WTC11 (cell line): ENCODE measurements at regions not wholly inside any gene's neighbourhood (a gene's known extent, or its start where the extent isn't known, plus 50 kb on each side); places are given as distances from the start of the nearest gene placed in this dataset.

Source experiments
- ATAC-seq: fragments of 200-7000 bp; cut with Tn5 transposase; 2 replicates; pipeline ENCODE4 v1.10.0; 2021; ENCODE audit warnings: mild to moderate bottlenecking, moderate library complexity
- CTCF ChIA-PET: fragments of 300-600 bp; sonication (Branson Sonifier 250); formaldehyde crosslinking; loops from one replicate; lab custom pipeline; 2021; ENCODE audit warnings: antibody characterized with exemption; lab: Charles Lee
- POLR2A ChIA-PET: fragments of 350-600 bp; sonication (Branson Sonifier 250); formaldehyde crosslinking; loops from one replicate; lab custom pipeline; 2021; ENCODE audit warnings: antibody characterized with exemption; lab: Charles Lee
- DNase-seq: peaks from one replicate; pipeline ENCODE4 v3.0.0; 2021; ENCODE audit warnings: low spot score
- H3K27ac Mint-ChIP-seq: 2 replicates; pipeline ENCODE4 v1.8.0; 2021; ENCODE audit warnings: mixed read lengths
- H3K27me3 Mint-ChIP-seq: 2 replicates; pipeline ENCODE4 v1.8.0; 2021; ENCODE audit warnings: low read depth, mild to moderate bottlenecking, moderate library complexity, mixed read lengths
- H3K36me3 Mint-ChIP-seq: 2 replicates; pipeline ENCODE4 v1.8.0; 2021; ENCODE audit warnings: mixed read lengths
- H3K4me1 Mint-ChIP-seq: 2 replicates; pipeline ENCODE4 v1.8.0; 2022; ENCODE audit warnings: mixed read lengths
- H3K4me3 Mint-ChIP-seq: 2 replicates; pipeline ENCODE4 v1.8.0; 2021; ENCODE audit warnings: mild to moderate bottlenecking, moderate library complexity, mixed read lengths
- H3K9me3 Mint-ChIP-seq: 2 replicates; pipeline ENCODE4 v1.8.0; 2021; ENCODE audit warnings: mixed read lengths
- JAZF1 ChIP-seq: fragments of 250-450 bp; sonication (Bioruptor Pico); IDR thresholded peaks from 2 replicates; pipeline ENCODE4 v1.9.0; 2021; ENCODE audit warnings: moderate library complexity, mild to moderate bottlenecking, inconsistent platforms
- NFYB ChIP-seq: sonication (generic); formaldehyde crosslinking; conservative IDR thresholded peaks from 2 replicates; pipeline ENCODE4 v1.8.0; 2022; ENCODE audit warnings: low read depth, missing genetic modification reagents
- NR1H2 ChIP-seq: sonication (generic); formaldehyde crosslinking; IDR thresholded peaks from 2 replicates; pipeline ENCODE4 v1.9.0; 2021; ENCODE audit warnings: mild to moderate bottlenecking, moderate library complexity, missing genetic modification reagents
- OVOL2 ChIP-seq: fragments of 250-450 bp; sonication (Bioruptor Pico); IDR thresholded peaks from 2 replicates; pipeline ENCODE4 v1.9.0; 2021; ENCODE audit warnings: mild to moderate bottlenecking, borderline replicate concordance
- TCF7 ChIP-seq: sonication (generic); formaldehyde crosslinking; IDR thresholded peaks from 2 replicates; pipeline ENCODE4 v1.8.0; 2022; ENCODE audit warnings: mild to moderate bottlenecking, low read depth, missing genetic modification reagents, moderate library complexity
- TEAD1 ChIP-seq: sonication (generic); formaldehyde crosslinking; IDR thresholded peaks from 2 replicates; pipeline ENCODE4 v1.8.0; 2022; ENCODE audit warnings: mild to moderate bottlenecking, missing genetic modification reagents
- ZBTB21 ChIP-seq: sonication (generic); formaldehyde crosslinking; IDR thresholded peaks from 2 replicates; pipeline ENCODE4 v1.8.1; 2023; ENCODE audit warnings: mild to moderate bottlenecking, missing genetic modification reagents, borderline replicate concordance
- ZNF121 ChIP-seq: sonication (generic); formaldehyde crosslinking; IDR thresholded peaks from 2 replicates; pipeline ENCODE4 v1.8.0; 2023; ENCODE audit warnings: missing genetic modification reagents
- ZNF219 ChIP-seq: sonication (generic); formaldehyde crosslinking; IDR thresholded peaks from 2 replicates; pipeline ENCODE4 v1.8.0; 2023; ENCODE audit warnings: missing genetic modification reagents, mild to moderate bottlenecking, borderline replicate concordance
- ZNF232 ChIP-seq: sonication (generic); formaldehyde crosslinking; IDR thresholded peaks from 2 replicates; pipeline ENCODE4 v1.8.0; 2022; ENCODE audit warnings: mild to moderate bottlenecking, missing genetic modification reagents
- ZNF317 ChIP-seq: sonication (generic); formaldehyde crosslinking; IDR thresholded peaks from 2 replicates; pipeline ENCODE4 v1.8.1; 2023; ENCODE audit warnings: low read depth, mild to moderate bottlenecking, moderate library complexity, missing genetic modification reagents, borderline replicate concordance
- ZNF671 ChIP-seq: fragments of 250-450 bp; sonication (Bioruptor Pico); IDR thresholded peaks from 2 replicates; pipeline ENCODE4 v1.8.0; 2021; ENCODE audit warnings: mild to moderate bottlenecking
- TF ChIP-seq, protein P1 (sequence below): sonication (generic); formaldehyde crosslinking; IDR thresholded peaks from 2 replicates; pipeline ENCODE4 v1.8.1; 2023; ENCODE audit warnings: mild to moderate bottlenecking, missing genetic modification reagents
- TF ChIP-seq, protein P2 (sequence below): sonication (generic); formaldehyde crosslinking; IDR thresholded peaks from 2 replicates; pipeline ENCODE4 v1.8.0; 2022; ENCODE audit warnings: missing genetic modification reagents
- TF ChIP-seq, protein P3 (sequence below): fragments of 250-450 bp; sonication (Bioruptor Pico); IDR thresholded peaks from 2 replicates; pipeline ENCODE4 v2.1.2; 2022; ENCODE audit warnings: mild to moderate bottlenecking, moderate library complexity
- TF ChIP-seq, protein P4 (sequence below): fragments of 200-600 bp; IDR thresholded peaks from 2 replicates; pipeline ENCODE4 v1.8.0; 2022; ENCODE audit warnings: antibody characterized with exemption
- TF ChIP-seq, protein P5 (sequence below): sonication (generic); formaldehyde crosslinking; IDR thresholded peaks from 2 replicates; pipeline ENCODE4 v1.8.1; 2022; ENCODE audit warnings: mild to moderate bottlenecking, moderate library complexity, missing genetic modification reagents
- TF ChIP-seq, protein P6 (sequence below): sonication (generic); formaldehyde crosslinking; IDR thresholded peaks from 2 replicates; pipeline ENCODE4 v1.8.1; 2023; ENCODE audit warnings: mild to moderate bottlenecking, missing genetic modification reagents, moderate library complexity
- TF ChIP-seq, protein P7 (sequence below): sonication (generic); formaldehyde crosslinking; IDR thresholded peaks from 2 replicates; pipeline ENCODE4 v1.8.0; 2022; ENCODE audit warnings: mild to moderate bottlenecking, missing genetic modification reagents
- TF ChIP-seq, protein P8 (sequence below): sonication (generic); formaldehyde crosslinking; IDR thresholded peaks from 2 replicates; pipeline ENCODE4 v1.8.1; 2023; ENCODE audit warnings: mild to moderate bottlenecking, missing genetic modification reagents

DNA sequence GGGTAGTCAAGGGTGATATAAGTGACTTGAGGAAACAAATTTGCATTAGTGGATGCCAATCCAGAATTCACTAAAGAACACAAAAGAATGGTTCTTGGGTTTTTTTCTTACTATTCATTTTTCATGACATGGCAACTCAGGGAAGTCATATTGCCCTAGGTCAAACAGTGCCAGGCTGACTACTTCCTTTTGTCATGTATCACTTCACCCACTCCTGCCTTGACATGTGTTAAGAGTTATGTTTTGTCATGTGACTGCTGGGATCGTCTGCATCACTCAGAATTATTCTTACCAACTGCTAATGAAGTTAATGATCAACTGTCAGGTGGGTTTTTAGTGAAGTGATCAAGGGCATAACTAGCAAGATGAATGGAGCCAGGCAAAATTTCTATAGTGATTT is 74.2 kb downstream of the PRORP start:
- H3K27ac Mint-ChIP-seq = no peak overlapping the region
- CTCF ChIA-PET = no interaction called here
- no peak for DNase-seq
- POLR2A ChIA-PET = no interaction called here
- TF ChIP-seq, protein P1, sequence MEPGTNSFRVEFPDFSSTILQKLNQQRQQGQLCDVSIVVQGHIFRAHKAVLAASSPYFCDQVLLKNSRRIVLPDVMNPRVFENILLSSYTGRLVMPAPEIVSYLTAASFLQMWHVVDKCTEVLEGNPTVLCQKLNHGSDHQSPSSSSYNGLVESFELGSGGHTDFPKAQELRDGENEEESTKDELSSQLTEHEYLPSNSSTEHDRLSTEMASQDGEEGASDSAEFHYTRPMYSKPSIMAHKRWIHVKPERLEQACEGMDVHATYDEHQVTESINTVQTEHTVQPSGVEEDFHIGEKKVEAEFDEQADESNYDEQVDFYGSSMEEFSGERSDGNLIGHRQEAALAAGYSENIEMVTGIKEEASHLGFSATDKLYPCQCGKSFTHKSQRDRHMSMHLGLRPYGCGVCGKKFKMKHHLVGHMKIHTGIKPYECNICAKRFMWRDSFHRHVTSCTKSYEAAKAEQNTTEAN (CRISPR knock-in tag) = no peak
- TF ChIP-seq, protein P2, sequence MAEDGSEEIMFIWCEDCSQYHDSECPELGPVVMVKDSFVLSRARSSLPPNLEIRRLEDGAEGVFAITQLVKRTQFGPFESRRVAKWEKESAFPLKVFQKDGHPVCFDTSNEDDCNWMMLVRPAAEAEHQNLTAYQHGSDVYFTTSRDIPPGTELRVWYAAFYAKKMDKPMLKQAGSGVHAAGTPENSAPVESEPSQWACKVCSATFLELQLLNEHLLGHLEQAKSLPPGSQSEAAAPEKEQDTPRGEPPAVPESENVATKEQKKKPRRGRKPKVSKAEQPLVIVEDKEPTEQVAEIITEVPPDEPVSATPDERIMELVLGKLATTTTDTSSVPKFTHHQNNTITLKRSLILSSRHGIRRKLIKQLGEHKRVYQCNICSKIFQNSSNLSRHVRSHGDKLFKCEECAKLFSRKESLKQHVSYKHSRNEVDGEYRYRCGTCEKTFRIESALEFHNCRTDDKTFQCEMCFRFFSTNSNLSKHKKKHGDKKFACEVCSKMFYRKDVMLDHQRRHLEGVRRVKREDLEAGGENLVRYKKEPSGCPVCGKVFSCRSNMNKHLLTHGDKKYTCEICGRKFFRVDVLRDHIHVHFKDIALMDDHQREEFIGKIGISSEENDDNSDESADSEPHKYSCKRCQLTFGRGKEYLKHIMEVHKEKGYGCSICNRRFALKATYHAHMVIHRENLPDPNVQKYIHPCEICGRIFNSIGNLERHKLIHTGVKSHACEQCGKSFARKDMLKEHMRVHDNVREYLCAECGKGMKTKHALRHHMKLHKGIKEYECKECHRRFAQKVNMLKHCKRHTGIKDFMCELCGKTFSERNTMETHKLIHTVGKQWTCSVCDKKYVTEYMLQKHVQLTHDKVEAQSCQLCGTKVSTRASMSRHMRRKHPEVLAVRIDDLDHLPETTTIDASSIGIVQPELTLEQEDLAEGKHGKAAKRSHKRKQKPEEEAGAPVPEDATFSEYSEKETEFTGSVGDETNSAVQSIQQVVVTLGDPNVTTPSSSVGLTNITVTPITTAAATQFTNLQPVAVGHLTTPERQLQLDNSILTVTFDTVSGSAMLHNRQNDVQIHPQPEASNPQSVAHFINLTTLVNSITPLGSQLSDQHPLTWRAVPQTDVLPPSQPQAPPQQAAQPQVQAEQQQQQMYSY = no peak
- TF ChIP-seq ZNF219 (CRISPR knock-in tag) = no peak
- H3K9me3 Mint-ChIP-seq = peaks cover 7% of the 10 kb centered on the region
- no peak overlapping the region for H3K4me3 Mint-ChIP-seq
- no peaks in the 10 kb centered on the region for H3K4me1 Mint-ChIP-seq
- no peak for ATAC-seq
- H3K36me3 Mint-ChIP-seq = peaks cover 6% of the 10 kb centered on the region
- H3K27me3 Mint-ChIP-seq = no peaks in the 10 kb centered on the region

DNA sequence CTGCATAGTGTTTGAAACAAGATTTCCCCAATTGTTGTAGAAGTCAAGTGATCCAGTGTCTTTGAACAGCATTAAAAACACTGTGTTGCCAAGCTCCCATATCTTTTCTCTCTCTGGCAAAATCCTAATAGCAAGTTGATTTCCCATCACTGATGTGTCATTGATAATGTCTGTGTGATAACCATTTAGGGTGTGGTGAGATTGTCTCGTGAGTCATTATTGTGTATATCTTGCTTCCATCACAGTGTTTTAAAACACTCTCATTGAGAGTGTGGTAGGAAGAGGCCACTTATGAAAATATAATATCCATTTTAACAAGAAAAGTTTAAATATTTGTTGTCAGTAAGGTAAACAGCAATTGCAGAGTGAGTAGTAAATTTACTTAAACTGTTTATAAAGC is 74.7 kb downstream of the PRORP start:
- no peak for DNase-seq
- CTCF ChIA-PET = no interaction called here
- peaks cover 6% of the 10 kb centered on the region for H3K36me3 Mint-ChIP-seq

DNA sequence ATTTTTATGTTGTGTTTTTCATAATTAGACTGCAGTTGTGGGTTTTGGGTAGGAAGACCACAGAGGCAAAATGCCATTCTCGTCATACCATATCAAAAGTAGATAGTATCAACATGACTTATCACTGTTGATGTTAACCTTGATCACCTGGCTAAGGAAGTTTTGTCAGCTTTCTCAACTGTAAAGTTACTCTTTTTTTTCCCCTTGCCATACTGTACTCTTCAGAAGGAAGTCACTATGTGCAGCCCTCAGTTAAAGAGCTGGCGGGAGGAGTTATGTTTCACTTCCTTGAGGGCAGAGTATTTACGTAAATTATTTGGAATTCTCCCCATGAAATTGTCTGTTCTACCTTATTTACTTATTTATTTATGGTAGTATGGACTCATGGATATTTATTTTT is 78.7 kb downstream of the PRORP start:
- POLR2A ChIA-PET = no interaction called here
- no peak overlapping the region for H3K4me3 Mint-ChIP-seq
- DNase-seq = no peak
- CTCF ChIA-PET = interaction anchor here (0.6 kb wide), 1 partner anchor 56 kb away, joined by 4 read pairs; no protein-coding TSS in a partner anchor
- ATAC-seq = no peak
- H3K27me3 Mint-ChIP-seq = no peaks in the 10 kb centered on the region
- peak overlapping the region; percentile 33; the same call in 1 of the 2 replicates for H3K27ac Mint-ChIP-seq
- H3K9me3 Mint-ChIP-seq = no peaks in the 10 kb centered on the region
- no peaks in the 10 kb centered on the region for H3K36me3 Mint-ChIP-seq
- H3K4me1 Mint-ChIP-seq = no peaks in the 10 kb centered on the region
- no peak for TF ChIP-seq NR1H2 (CRISPR knock-in tag)
- TF ChIP-seq, protein P3, sequence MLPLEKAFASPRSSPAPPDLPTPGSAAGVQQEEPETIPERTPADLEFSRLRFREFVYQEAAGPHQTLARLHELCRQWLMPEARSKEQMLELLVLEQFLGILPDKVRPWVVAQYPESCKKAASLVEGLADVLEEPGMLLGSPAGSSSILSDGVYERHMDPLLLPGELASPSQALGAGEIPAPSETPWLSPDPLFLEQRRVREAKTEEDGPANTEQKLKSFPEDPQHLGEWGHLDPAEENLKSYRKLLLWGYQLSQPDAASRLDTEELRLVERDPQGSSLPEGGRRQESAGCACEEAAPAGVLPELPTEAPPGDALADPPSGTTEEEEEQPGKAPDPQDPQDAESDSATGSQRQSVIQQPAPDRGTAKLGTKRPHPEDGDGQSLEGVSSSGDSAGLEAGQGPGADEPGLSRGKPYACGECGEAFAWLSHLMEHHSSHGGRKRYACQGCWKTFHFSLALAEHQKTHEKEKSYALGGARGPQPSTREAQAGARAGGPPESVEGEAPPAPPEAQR (CRISPR knock-in tag) = no peak
- TF ChIP-seq, protein P4, sequence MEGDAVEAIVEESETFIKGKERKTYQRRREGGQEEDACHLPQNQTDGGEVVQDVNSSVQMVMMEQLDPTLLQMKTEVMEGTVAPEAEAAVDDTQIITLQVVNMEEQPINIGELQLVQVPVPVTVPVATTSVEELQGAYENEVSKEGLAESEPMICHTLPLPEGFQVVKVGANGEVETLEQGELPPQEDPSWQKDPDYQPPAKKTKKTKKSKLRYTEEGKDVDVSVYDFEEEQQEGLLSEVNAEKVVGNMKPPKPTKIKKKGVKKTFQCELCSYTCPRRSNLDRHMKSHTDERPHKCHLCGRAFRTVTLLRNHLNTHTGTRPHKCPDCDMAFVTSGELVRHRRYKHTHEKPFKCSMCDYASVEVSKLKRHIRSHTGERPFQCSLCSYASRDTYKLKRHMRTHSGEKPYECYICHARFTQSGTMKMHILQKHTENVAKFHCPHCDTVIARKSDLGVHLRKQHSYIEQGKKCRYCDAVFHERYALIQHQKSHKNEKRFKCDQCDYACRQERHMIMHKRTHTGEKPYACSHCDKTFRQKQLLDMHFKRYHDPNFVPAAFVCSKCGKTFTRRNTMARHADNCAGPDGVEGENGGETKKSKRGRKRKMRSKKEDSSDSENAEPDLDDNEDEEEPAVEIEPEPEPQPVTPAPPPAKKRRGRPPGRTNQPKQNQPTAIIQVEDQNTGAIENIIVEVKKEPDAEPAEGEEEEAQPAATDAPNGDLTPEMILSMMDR = no peak
- TF ChIP-seq, protein P5, sequence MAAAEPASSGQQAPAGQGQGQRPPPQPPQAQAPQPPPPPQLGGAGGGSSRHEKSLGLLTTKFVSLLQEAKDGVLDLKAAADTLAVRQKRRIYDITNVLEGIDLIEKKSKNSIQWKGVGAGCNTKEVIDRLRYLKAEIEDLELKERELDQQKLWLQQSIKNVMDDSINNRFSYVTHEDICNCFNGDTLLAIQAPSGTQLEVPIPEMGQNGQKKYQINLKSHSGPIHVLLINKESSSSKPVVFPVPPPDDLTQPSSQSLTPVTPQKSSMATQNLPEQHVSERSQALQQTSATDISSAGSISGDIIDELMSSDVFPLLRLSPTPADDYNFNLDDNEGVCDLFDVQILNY (CRISPR knock-in tag) = no peak
- TF ChIP-seq ZNF671 (CRISPR knock-in tag) = no peak

More for the DNA sequence above, 74.7 kb downstream of the PRORP start:
- no peak for ATAC-seq
- TF ChIP-seq, protein P6, sequence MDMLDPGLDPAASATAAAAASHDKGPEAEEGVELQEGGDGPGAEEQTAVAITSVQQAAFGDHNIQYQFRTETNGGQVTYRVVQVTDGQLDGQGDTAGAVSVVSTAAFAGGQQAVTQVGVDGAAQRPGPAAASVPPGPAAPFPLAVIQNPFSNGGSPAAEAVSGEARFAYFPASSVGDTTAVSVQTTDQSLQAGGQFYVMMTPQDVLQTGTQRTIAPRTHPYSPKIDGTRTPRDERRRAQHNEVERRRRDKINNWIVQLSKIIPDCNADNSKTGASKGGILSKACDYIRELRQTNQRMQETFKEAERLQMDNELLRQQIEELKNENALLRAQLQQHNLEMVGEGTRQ (CRISPR knock-in tag) = no peak
- TF ChIP-seq NFYB (CRISPR knock-in tag) (no peak), TEAD1 (no peak), ZNF317 (CRISPR knock-in tag) (no peak), ZNF232 (CRISPR knock-in tag) (no peak), JAZF1 (CRISPR knock-in tag) (no peak), ZBTB21 (CRISPR knock-in tag) (no peak), OVOL2 (no peak), TCF7 (CRISPR knock-in tag) (no peak), ZNF121 (no peak)
- TF ChIP-seq, protein P7, sequence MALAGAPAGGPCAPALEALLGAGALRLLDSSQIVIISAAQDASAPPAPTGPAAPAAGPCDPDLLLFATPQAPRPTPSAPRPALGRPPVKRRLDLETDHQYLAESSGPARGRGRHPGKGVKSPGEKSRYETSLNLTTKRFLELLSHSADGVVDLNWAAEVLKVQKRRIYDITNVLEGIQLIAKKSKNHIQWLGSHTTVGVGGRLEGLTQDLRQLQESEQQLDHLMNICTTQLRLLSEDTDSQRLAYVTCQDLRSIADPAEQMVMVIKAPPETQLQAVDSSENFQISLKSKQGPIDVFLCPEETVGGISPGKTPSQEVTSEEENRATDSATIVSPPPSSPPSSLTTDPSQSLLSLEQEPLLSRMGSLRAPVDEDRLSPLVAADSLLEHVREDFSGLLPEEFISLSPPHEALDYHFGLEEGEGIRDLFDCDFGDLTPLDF = no peak
- TF ChIP-seq, protein P8, sequence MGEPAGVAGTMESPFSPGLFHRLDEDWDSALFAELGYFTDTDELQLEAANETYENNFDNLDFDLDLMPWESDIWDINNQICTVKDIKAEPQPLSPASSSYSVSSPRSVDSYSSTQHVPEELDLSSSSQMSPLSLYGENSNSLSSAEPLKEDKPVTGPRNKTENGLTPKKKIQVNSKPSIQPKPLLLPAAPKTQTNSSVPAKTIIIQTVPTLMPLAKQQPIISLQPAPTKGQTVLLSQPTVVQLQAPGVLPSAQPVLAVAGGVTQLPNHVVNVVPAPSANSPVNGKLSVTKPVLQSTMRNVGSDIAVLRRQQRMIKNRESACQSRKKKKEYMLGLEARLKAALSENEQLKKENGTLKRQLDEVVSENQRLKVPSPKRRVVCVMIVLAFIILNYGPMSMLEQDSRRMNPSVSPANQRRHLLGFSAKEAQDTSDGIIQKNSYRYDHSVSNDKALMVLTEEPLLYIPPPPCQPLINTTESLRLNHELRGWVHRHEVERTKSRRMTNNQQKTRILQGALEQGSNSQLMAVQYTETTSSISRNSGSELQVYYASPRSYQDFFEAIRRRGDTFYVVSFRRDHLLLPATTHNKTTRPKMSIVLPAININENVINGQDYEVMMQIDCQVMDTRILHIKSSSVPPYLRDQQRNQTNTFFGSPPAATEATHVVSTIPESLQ (CRISPR knock-in tag) = no peak
- TF ChIP-seq, all 79 proteins: peak for 0
- Mint-ChIP-seq H3K27me3 (no peaks in the 10 kb centered on the region), H3K27ac (no peak overlapping the region), H3K9me3 (peaks cover 7% of the 10 kb centered on the region), H3K4me1 (no peaks in the 10 kb centered on the region), H3K4me3 (no peak overlapping the region)
- POLR2A ChIA-PET = no interaction called here
